ENCODE measurements at regions not wholly inside any gene's neighbourhood (a gene's known extent, or its start where the extent isn't known, plus 50 kb on each side); places are given as distances from the start of the nearest gene placed in this dataset.

DNA sequence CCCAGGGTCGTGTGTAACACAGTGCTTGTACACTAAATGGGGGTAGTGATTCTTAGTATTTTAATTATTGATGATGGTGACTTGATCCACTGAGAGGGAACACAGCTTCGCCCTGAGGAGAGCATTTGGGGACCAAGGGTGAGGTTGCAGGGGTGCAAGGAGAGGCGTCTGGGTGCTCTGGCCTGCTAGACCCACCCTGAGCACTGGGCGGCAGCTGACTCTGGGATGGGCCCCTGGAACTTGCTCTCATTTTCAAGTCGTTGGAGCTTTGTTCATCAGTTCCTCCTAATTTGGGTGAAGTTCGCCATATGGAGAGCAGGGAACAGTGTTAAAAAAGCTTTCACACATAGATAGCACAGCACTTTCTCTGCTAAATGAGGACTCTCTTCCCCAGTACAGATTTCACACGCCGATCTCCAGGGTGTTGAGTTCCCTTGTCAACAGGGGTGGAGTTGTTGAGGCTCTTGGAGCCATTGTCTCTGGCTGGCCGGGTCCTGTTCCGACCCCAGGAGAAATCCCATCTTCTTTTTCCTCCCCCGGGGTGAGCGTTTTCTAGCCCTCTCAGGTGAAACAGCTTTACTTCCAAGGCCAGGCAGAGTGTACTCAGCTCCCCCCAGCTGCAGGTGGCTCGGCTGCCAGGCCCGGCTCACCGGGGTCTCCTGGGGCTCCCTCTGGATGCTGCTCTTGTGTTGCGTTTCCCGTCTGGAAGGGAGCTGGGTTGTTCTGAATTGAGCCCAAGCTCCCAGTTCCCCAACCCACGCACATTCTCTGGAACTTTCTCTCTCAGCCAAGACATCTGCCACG lies 367.4 kb downstream of the RPS6KC1 start:
- no peak for TF ChIP-seq YY1 (IDR thresholded peaks at IDR 0.05; ENCODE audit: insufficient read depth, insufficient read length)
- no peak for TF ChIP-seq ZNF274 (IDR thresholded peaks at IDR 0.05; ENCODE audit: low read depth, low read length)
- no peak for TF ChIP-seq SUZ12 (IDR thresholded peaks at IDR 0.05; ENCODE audit: extremely low read depth, insufficient read depth, insufficient read length)
